Brain pericyte (primary cell): ENCODE measurements at regions not wholly inside any gene's neighbourhood (a gene's known extent, or its start where the extent isn't known, plus 50 kb on each side); places are given as distances from the start of the nearest gene placed in this dataset.

Experiments used
- DNase-seq: peaks from one replicate; pipeline ENCODE4 v3.0.0-alpha.2; 2012; ENCODE audit warnings: low read depth, low spot score

DNA sequence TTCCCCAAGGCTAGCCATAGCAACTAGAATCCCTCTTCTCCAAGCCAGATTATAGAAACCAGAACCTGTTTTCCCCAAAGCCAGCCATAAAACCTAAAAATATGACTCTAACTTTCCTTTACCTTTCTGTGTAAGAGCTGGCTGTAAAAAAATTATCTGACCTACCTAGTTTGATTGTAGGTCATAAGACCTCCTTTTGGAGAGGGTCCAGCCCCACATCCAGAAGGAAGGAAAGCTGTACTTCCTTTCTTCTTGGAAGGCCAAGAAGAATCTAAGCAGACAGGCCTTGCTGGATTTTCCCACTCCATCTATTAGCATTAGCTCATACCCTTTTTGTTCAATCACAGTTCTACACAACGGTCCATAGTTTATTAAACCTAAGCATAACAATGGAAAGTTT lies 1006.3 kb downstream of the SORCS3 start:
- no peak for DNase-seq

GRCh38 chr10:105644978-105645377 lies 1003.9 kb downstream of the SORCS3 start:
- DNase-seq = no peak

GRCh38 chr10:105644559-105644958 lies 1003.5 kb downstream of the SORCS3 start:
- no peak for DNase-seq

DNA sequence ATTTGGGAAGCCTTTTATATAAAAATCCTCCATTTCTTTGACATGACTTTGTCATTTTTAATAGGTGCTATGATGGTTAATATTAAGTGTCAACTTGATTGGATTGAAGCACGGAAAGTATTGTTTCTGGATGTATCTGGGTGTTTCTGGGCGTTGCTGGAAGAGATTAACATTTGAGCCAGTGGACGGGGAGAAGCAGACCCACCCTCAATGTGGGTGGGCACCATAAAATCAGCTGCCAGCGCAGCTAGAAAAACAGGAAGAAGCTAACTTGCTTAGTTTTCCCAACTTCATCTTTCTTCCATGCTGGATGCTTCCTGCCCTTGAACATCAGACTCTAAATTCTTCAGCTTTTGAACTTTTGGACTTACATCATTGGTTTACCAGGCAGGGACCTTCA lies 1003.0 kb downstream of the SORCS3 start:
- no peak for DNase-seq

GRCh38 chr10:105643660-105644059 lies 1002.6 kb downstream of the SORCS3 start:
- DNase-seq = no peak

DNA sequence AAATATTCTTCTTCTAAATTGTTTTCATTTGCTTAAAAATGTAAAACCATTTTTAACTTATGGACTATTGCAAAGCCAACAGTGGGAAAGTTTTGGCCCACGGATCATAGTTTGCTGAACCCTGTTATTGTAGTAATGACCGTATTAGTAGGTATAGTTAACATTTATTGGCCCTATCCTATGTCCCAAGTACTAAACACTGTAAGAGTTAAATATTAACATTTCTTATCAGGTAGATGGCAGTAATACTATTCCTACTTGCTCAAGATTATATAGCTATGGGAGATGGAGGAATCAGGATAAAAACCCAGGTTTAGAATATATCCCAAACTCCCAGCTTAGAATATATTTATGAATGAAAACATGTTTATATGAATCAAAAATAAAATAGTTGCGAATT lies 993.2 kb downstream of the SORCS3 start:
- DNase-seq = no peak

- DNase-seq = no peak
These were observed 974.8 kb downstream of the SORCS3 start for GRCh38 chr10:105615715-105616365.

DNA sequence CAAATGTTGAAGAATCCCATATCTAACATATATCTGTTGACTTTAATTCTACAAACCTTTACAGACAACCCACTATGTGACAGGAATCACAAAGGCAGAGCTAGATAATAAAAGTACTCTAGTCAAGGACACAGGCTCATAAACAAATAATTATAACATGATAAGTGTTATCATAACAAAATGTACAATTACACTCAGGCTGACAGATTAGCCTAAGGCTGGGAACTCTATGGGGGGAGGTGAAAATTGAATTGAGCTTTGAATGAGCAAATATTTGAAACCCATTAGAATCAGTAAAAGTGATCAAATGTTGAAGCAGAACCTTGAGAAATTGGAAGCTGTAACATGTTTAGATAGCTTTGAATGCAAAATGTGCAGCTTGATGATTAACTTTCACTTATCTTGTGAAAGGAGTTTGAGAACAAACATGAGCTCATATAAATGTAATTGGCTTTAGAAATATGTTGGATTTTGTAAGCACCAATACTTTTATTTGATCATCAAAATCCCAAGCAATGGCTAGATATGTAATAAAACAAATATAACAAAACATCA lies 970.2 kb downstream of the SORCS3 start:
- no peak for DNase-seq

DNA sequence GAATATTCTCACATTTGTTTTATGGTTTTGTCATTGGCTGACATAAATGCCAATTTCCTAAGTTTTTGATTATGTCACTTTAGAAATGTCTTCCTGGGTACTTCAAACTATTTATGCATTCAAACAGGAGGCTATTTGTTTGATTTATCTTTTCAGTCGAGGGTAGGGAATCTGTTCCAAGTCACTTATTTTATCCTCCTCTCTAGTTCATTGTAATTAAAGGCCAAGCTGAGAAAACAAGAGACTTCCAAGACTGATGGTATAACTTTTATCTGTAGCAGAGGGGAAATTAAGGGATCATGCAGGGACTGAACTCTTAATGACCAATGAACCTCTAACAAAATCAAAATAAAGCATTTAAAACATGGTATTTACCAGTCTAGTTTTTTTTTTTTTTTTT lies 968.4 kb downstream of the SORCS3 start:
- DNase-seq = no peak

DNA sequence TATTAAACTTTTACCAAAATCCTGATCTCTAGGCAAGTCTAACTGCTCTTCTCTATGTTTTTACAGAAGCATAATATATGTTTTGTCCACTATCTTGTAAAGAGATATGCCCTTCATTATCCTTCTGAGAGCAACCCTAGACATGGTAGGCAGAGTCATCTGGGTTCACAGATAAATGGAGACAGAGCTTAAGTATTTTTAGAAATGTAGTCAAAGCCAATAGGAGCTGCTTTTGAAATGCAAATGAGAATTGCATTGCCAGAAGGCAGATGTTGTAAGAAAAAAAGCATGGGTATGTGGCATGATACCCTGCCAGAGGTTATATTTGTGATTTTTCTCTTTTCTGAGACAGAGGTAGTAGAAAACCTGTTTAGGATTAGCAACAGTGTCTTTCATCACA lies 964.8 kb downstream of the SORCS3 start:
- no peak for DNase-seq

DNA sequence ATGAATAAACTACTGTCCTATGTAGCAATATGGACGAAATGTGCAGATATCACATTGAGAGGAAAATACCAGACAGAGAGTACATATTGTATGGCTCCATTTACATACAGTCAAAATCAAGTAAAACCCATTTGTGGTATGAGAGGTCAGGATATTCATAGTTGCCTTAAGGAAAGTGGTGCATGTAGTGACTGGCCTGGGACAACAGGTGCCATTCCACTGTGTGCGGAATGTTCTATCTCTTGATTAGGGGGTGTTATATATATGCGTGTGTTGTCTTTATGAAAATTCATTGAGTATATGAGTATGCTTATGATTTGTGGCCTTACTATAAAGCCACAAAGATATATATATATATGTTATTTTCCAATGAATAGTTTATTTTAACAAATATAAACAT lies 964.0 kb downstream of the SORCS3 start:
- no peak for DNase-seq

DNA sequence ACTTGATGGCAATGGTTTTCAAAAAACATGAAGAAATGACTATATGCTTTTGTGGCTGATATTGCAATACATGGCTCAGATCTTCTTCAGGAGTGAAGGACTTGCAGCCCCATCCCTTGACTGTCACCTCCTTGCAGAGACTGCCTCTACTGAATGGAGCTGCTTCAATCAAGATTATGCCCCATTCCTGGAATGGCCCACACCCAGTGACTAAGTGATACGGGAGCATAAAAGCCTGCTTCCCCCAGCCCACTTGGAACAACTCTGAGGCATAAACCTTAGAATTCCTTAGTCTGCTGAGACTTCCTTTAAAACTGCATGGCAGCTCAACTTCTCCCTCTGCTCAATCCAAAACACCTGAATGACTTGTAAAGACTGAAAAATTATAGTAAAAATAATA lies 957.1 kb downstream of the SORCS3 start:
- no peak for DNase-seq

DNA sequence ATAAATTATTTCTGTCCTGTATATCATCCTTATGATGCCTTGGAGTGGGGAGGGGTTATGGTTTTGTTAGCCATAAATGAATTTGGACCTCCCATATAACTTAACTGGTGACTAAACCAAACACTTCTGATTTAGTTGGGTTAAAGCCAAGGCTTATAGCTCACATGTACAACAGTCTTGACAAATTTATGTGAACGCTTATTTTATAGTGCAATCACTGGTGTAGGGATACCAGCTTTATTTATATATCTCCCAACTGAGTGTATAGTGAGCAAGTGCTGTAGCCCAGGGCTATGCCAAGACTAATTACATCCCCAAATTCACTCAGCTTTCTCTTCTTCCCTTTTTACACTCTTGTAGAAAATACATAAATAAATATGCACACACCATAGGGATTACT lies 956.2 kb downstream of the SORCS3 start:
- DNase-seq = no peak

DNA sequence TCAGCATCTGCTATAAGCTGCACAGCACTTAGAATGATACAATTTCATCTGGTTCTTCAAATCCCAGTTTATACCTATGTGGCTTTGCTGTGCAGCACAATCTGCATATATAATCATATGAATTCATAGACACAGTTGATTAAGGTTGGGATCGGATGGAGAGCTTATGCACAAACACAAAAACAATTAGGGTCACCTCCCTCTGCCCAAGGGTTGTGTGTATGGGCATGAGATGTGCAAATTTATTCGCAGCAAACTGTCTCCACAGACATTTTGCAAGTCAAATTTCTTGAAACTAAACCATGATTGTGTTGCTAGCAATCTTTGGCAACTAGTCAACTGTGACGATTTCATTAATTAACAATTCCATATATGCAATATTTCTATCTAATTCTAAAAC lies 955.7 kb downstream of the SORCS3 start:
- DNase-seq = no peak

DNA sequence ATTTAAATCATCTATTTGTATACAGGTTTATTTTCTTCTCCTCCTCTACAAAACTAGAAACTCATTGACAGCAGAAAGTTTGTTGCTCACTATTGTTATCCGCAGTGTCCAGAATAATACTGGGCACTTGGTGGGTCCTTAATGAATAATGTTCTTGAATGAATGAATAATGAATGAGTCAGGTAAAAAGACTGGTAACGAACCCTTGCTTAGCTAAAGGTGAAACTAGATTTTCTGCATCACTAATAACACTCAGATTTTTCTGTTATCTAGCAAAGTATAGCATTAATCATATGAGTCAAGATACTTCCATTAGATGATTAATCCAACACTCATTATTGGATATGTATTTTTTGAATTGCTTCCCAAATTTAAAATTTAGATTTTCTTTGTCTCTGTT lies 953.2 kb downstream of the SORCS3 start:
- no peak for DNase-seq

DNA sequence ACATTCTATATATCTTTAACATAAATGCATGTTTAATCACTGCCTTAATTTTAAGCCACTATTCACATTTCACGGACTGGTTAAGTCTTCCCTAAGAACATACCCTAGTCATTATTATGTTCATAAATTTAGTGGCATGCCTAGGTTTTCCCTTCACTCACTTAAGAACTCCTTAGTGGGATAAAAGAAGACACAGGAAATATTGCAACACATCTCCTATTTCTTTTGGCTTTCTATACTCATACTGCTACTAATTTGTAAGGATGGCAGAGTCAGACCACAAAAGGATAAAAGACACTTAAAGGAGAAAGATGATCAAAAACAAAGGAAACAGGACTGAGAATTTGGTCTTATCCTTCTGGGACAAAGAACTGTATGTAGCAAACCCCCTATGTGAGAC lies 951.4 kb downstream of the SORCS3 start:
- DNase-seq = no peak

DNA sequence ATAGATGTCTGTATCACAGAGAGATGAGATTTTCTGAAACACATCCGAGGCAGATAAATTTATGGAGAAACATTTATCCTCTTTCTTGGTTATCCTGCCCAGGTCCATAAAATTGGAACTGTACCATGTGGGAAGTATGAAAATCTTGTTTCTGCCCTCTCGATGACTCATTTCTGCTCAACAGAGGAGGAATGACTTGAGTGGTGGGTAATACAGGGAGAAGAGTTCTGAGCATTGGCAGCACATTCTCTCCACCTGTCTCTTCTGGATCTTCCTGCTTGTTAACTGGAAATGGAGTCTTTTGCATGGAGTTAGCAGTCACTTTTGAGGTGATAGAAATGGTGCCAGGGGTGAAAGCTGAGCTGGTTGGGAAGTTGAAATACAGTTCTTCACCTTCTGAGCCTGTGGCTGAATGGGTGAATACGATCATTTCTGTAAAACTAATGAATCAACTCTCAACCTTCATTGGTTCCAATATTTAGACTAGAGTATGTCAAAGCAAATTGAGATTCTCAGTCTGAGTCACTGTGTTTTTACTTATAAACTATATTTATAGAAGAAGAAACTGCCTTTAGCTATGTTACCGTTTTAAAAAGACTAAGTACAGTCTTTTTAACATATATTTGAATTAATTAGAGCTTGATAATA lies 945.5 kb downstream of the SORCS3 start:
- no peak for DNase-seq

DNA sequence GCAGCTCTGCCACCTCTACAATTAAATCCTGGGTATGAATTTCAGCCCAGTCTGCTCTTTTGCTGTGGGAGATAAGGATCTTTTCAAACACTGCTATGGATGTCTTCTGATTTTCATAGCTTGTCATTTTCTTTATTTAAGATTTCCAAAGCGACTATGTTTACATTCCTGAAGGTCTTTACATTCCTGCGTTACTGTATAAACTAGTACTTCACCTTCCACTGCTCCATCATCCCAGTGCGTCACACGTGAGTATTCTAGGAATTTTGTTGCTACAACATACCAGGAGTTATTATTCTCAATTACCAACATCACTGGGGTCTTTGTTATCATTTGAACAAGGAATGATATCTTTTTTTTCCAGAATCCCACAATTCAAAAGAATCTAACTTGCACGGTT lies 944.7 kb downstream of the SORCS3 start:
- DNase-seq = no peak

- no peak for DNase-seq
These were observed 944.1 kb downstream of the SORCS3 start for GRCh38 chr10:105585171-105585570.

DNA sequence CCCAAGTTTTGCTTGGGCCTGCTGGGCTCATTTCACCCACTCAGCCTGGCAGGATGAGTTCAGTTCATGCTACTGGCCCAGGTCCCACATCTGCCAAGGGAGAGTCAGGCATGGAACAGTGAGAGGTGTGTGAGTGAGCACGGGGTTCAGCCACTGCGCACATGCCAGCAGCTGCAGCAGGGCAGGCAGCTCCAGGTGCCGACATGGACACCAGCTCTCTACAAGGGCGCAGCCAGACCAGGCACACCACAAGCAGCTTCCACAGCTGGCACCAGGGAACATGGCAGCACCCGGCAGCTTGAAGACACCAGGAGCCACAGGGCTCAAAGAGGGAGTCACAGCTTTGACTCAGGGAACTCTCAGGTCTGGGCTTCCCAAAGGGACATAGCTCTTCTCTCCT lies 938.0 kb downstream of the SORCS3 start:
- no peak for DNase-seq

DNA sequence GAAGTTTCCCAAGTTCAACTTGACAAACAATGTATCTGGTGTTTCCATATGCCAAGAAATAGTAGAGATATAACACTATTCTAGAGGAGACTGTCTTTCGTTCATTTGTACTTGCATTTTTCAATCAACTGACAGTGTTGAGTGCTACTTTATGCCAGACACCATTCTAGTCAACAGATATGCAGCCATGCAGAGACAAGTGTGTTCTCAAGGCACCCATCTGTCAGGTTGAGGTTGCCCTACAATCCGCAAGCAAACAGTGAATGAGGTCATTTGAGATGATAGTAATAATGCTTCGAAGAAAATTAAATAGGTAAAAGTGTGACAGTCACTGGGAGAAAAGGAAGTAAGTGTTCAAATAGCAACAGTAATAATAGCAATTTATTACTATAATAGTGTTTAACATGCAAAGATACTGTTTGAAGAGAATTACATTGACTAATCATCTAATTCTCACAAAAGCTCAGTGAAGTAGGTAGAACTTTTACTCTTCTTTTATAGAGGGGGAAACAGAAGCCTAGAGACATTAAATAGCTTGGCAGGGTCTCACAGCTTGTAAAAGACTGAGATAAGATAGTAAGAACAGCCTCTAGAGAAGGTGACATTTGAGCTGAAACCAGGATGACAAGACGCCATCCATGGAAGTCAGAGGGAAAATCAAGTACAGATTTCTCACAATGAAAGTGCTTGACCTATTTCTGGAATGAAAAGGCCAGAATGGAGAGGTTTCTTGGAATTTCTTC lies 936.9 kb downstream of the SORCS3 start:
- DNase-seq = no peak

- DNase-seq = no peak
These were observed 918.4 kb downstream of the SORCS3 start for GRCh38 chr10:105559333-105560097.
